H9 (cell line): ENCODE measurements at regions not wholly inside any gene's neighbourhood (a gene's known extent, or its start where the extent isn't known, plus 50 kb on each side); places are given as distances from the start of the nearest gene placed in this dataset.

Experiments used
- DNase-seq: peaks from one replicate; pipeline ENCODE4 v3.0.0-alpha.2; 2017
- H2AFZ ChIP-seq: one replicate; pipeline ENCODE4 v1.6.1; 2013; ENCODE audit warnings: mild to moderate bottlenecking, low read length, control low read depth, moderate library complexity
- H2AK5ac ChIP-seq: 2 replicates; pipeline ENCODE4 v1.6.1; 2013; ENCODE audit warnings: low read length, control low read depth, mixed read lengths; ENCODE audit not compliant: insufficient read length
- H2BK120ac ChIP-seq: one replicate; pipeline ENCODE4 v1.6.1; 2013; ENCODE audit warnings: low read depth, mild to moderate bottlenecking, low read length, control low read depth, inconsistent platforms; ENCODE audit not compliant: poor library complexity, severe bottlenecking
- H2BK12ac ChIP-seq: 2 replicates; pipeline ENCODE4 v1.6.1; 2013; ENCODE audit warnings: low read length, control low read depth, mixed read lengths, low read depth; ENCODE audit not compliant: insufficient read length
- H2BK15ac ChIP-seq: 2 replicates; pipeline ENCODE4 v1.6.1; 2013; ENCODE audit warnings: low read depth, low read length, control low read depth
- H2BK20ac ChIP-seq: one replicate; pipeline ENCODE4 v1.6.1; 2013; ENCODE audit warnings: low read depth, mild to moderate bottlenecking, low read length, control low read depth, inconsistent platforms; ENCODE audit not compliant: poor library complexity, severe bottlenecking
- H2BK5ac ChIP-seq: 2 replicates; pipeline ENCODE4 v1.6.1; 2013; ENCODE audit warnings: low read length, control low read depth, mixed read lengths; ENCODE audit not compliant: insufficient read length
- H3K14ac ChIP-seq: 2 replicates; pipeline ENCODE4 v1.6.1; 2013; ENCODE audit warnings: low read length, control low read depth; ENCODE audit not compliant: insufficient read depth
- H3K18ac ChIP-seq: 2 replicates; pipeline ENCODE4 v1.6.1; 2013; ENCODE audit warnings: low read depth, mild to moderate bottlenecking, mixed read lengths, low read length, control low read depth; ENCODE audit not compliant: insufficient read length
- H3K23ac ChIP-seq: 2 replicates; pipeline ENCODE4 v1.6.1; 2013; ENCODE audit warnings: low read length, control low read depth, mixed read lengths, low read depth; ENCODE audit not compliant: insufficient read length
- H3K23me2 ChIP-seq: 2 replicates; pipeline ENCODE4 v1.6.1; 2013; ENCODE audit warnings: low read depth, mild to moderate bottlenecking, mixed read lengths, low read length, control low read depth; ENCODE audit not compliant: insufficient read length, poor library complexity, severe bottlenecking
- H3K27ac ChIP-seq: 2 replicates; pipeline ENCODE4 v1.5.1; 2013; ENCODE audit warnings: low read length, control low read depth, mixed read lengths, low read depth; ENCODE audit not compliant: insufficient read length
- H3K27me3 ChIP-seq: 2 replicates; pipeline ENCODE4 v1.6.1; 2013; ENCODE audit warnings: low read length, control low read depth, inconsistent platforms; ENCODE audit not compliant: insufficient read depth
- H3K4ac ChIP-seq: 2 replicates; pipeline ENCODE4 v1.6.1; 2013; ENCODE audit warnings: low read depth, mild to moderate bottlenecking, control low read depth, inconsistent platforms, low read length, moderate library complexity
- H3K4me1 ChIP-seq: 2 replicates; pipeline ENCODE4 v1.6.1; 2013; ENCODE audit warnings: low read length, control low read depth, inconsistent platforms; ENCODE audit not compliant: insufficient read depth
- H3K4me2 ChIP-seq: 2 replicates; pipeline ENCODE4 v1.6.1; 2013; ENCODE audit warnings: low read length, control low read depth, mixed read lengths; ENCODE audit not compliant: insufficient read length, insufficient read depth
- H3K56ac ChIP-seq: 2 replicates; pipeline ENCODE4 v1.6.1; 2013; ENCODE audit warnings: low read depth, mild to moderate bottlenecking, mixed read lengths, low read length, control low read depth; ENCODE audit not compliant: insufficient read length
- H3K79me1 ChIP-seq: 2 replicates; pipeline ENCODE4 v1.6.1; 2013; ENCODE audit warnings: low read depth, mild to moderate bottlenecking, moderate library complexity, low read length, control low read depth, inconsistent platforms; ENCODE audit not compliant: insufficient read depth, poor library complexity, severe bottlenecking
- H3K79me2 ChIP-seq: 2 replicates; pipeline ENCODE4 v1.6.1; 2013; ENCODE audit warnings: low read length, control low read depth, inconsistent platforms; ENCODE audit not compliant: insufficient read depth
- H3K9ac ChIP-seq: 2 replicates; pipeline ENCODE4 v1.6.1; 2013; ENCODE audit warnings: low read length, control low read depth, mixed read lengths; ENCODE audit not compliant: insufficient read length; ENCODE audit errors: extremely low read depth
- H3K9me3 ChIP-seq: one replicate; pipeline ENCODE4 v1.6.1; 2013; ENCODE audit warnings: low read depth, low read length, inconsistent platforms; ENCODE audit not compliant: control insufficient read depth
- H3T11ph ChIP-seq: one replicate; pipeline ENCODE4 v1.6.1; 2013; ENCODE audit warnings: mild to moderate bottlenecking, low read length, control low read depth, inconsistent platforms
- H4K20me1 ChIP-seq: one replicate; pipeline ENCODE4 v1.6.1; 2013; ENCODE audit not compliant: control insufficient read depth, insufficient read length, insufficient read depth
- H4K5ac ChIP-seq: 2 replicates; pipeline ENCODE4 v1.6.1; 2013; ENCODE audit warnings: low read depth, mild to moderate bottlenecking, mixed read lengths, low read length, control low read depth; ENCODE audit not compliant: insufficient read length
- H4K8ac ChIP-seq: replicated peaks from 2 replicates; pipeline ENCODE4 v1.6.1; 2013; ENCODE audit warnings: low read length, control low read depth, mixed read lengths, low read depth; ENCODE audit not compliant: insufficient read length
- H4K91ac ChIP-seq: 2 replicates; pipeline ENCODE4 v1.6.1; 2013; ENCODE audit warnings: low read depth, mild to moderate bottlenecking, moderate library complexity, mixed read lengths, low read length, control low read depth; ENCODE audit not compliant: insufficient read length
- H3K27ac Mint-ChIP-seq, 3 experiments: 2 replicates in 2 of 3; 3 replicates in 1 of 3; pipeline ENCODE4 v1.8.0; 2020 to 2021; ENCODE audit warnings: mixed read lengths in 3 of 3, mild to moderate bottlenecking in 1 of 3, moderate library complexity in 1 of 3
- H3K27me3 Mint-ChIP-seq: 2 replicates; pipeline ENCODE4 v1.8.0; 2021; ENCODE audit warnings: low read depth, mild to moderate bottlenecking, moderate library complexity, mixed read lengths
- H3K36me3 Mint-ChIP-seq, 3 experiments: 2 replicates in 2 of 3; 3 replicates in 1 of 3; pipeline ENCODE4 v1.8.0; 2020 to 2021; ENCODE audit warnings: low read depth in 3 of 3, mixed read lengths in 3 of 3; ENCODE audit not compliant: insufficient read depth in 1 of 3
- H3K4me1 Mint-ChIP-seq, 2 experiments: 2 replicates each; pipeline ENCODE4 v1.8.0; 2020; ENCODE audit warnings: mixed read lengths in 2 of 2
- H3K4me3 Mint-ChIP-seq, 2 experiments: 2 replicates in 1 of 2; 3 replicates in 1 of 2; pipeline ENCODE4 v1.8.0; 2020 to 2021; ENCODE audit warnings: mild to moderate bottlenecking in 2 of 2, mixed read lengths in 2 of 2, moderate library complexity in 1 of 2
- H3K9me3 Mint-ChIP-seq, 2 experiments: 2 replicates in 1 of 2; 3 replicates in 1 of 2; pipeline ENCODE4 v1.8.0; 2020; ENCODE audit warnings: mild to moderate bottlenecking in 2 of 2, mixed read lengths in 2 of 2, moderate library complexity in 1 of 2
- CTCF ChIP-seq: fragments of 200-600 bp; sonication (generic); conservative IDR thresholded peaks from 3 replicates; pipeline ENCODE4 v1.8.0; 2021; ENCODE audit warnings: antibody characterized with exemption, mild to moderate bottlenecking
- WGBS: extraction: QIAGEN DNeasy Blood & Tissue Kit; methylation state at CpG from one replicate; pipeline ENCODE4 v1.1.7; 2013; ENCODE audit warnings: missing lambda C conversion rate, low lambda C conversion rate, mixed read lengths; ENCODE audit not compliant: insufficient read length; ENCODE audit errors: extremely low coverage; 5-methylcytosine and 5-hydroxymethylcytosine counted together

GRCh38 chr21:17731554-17731953, 87.6 kb downstream of the C21orf91 start:
- Histone ChIP-seq H3K27ac (no peak overlapping the region), H3K18ac (no peak overlapping the region), H3K9ac (no peak overlapping the region), H3K23ac (no peak overlapping the region), H3K4me2 (no peak overlapping the region), H3K56ac (no peak overlapping the region), H4K91ac (no peak overlapping the region), H4K20me1 (no peaks in the 10 kb centered on the region), H2BK20ac (no peak overlapping the region), H2BK12ac (no peak overlapping the region), H3K23me2 (no peaks in the 10 kb centered on the region), H2BK15ac (no peak overlapping the region), H3K79me2 (no peaks in the 10 kb centered on the region), H2BK5ac (no peak overlapping the region), H4K8ac (no peak overlapping the region), H3T11ph (no peak overlapping the region), H4K5ac (no peak overlapping the region), H2AFZ (no peak overlapping the region), H3K4me1 (no peaks in the 10 kb centered on the region), H3K27me3 (no peaks in the 10 kb centered on the region), H3K9me3 (no peaks in the 10 kb centered on the region), H2BK120ac (no peak overlapping the region), H3K79me1 (no peaks in the 10 kb centered on the region), H3K4ac (no peak overlapping the region), H3K14ac (no peak overlapping the region), H2AK5ac (no peak overlapping the region)
- Mint-ChIP-seq H3K36me3 (no peaks in the 10 kb centered on the region; a peak in 2 of 7 replicates), H3K4me3 (no peak overlapping the region), H3K9me3 (no peaks in the 10 kb centered on the region; a peak in 1 of 5 replicates), H3K27ac (no peak overlapping the region), H3K4me1 (no peaks in the 10 kb centered on the region), H3K27me3 (no peaks in the 10 kb centered on the region)
- no CpG with 5 or more reads among the region's 4 CpGs for WGBS
- no peak for DNase-seq
- no peak for TF ChIP-seq CTCF
